PFSK-1 (cell line): ENCODE measurements at regions not wholly inside any gene's neighbourhood (a gene's known extent, or its start where the extent isn't known, plus 50 kb on each side); places are given as distances from the start of the nearest gene placed in this dataset.

ENCODE experiments used
- POLR2AphosphoS5 ChIP-seq: IDR thresholded peaks from 2 replicates; pipeline ENCODE4 v1.6.1; 2012; ENCODE audit warnings: low read depth, mild to moderate bottlenecking, control low read depth, low read length, moderate library complexity
- REST ChIP-seq, 2 experiments: IDR thresholded peaks; 2 replicates each; pipeline versions ENCODE4 v1.6.1 to v1.8.0; 2011 to 2012; ENCODE audit warnings: low read depth in 2 of 2, low read length in 2 of 2, control low read depth in 1 of 2, inconsistent platforms in 1 of 2, mild to moderate bottlenecking in 1 of 2, moderate library complexity in 1 of 2; ENCODE audit not compliant: insufficient read depth in 1 of 2
- SIN3A ChIP-seq: IDR thresholded peaks from 2 replicates; pipeline ENCODE4 v1.6.1; 2012; ENCODE audit warnings: mild to moderate bottlenecking, low read length, moderate library complexity, borderline replicate concordance; ENCODE audit not compliant: insufficient read depth
- TAF1 ChIP-seq: IDR thresholded peaks from 2 replicates; pipeline ENCODE4 v1.6.1; 2012; ENCODE audit warnings: low read length, control low read depth, borderline replicate concordance; ENCODE audit not compliant: insufficient read depth

DNA sequence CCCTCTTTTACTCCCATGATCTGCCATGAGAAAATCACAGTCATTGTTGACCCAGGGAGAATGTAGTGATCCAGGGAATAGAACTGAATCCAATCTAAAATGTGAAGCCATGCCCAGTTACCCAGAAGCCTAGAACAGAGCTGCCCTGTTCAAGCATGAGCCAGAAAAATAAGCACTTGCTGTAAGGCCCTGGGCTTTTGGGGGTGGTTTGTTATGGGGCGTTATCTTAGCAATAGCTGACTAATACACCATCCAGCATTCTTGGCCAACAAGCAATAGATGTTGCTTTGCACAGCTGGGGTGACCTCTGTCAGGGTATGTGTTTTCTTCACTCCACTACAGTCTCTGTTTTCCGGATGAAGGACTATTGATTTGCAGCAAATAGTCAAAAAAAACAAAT is 120.4 kb downstream of the ZFP64 start:
- TF ChIP-seq POLR2AphosphoS5 (no peak), TAF1 (no peak), SIN3A (no peak), REST (IDR thresholded peaks at IDR 0.05; ENCODE audit: insufficient read depth in 1 of 2, low read depth in 2 of 2, low read length in 2 of 2) (no peak)
